PC-3 (cell line): ENCODE measurements at regions not wholly inside any gene's neighbourhood (a gene's known extent, or its start where the extent isn't known, plus 50 kb on each side); places are given as distances from the start of the nearest gene placed in this dataset.

ENCODE experiments used
- ATAC-seq: fragments of 200-7000 bp; cut with Tn5 transposase; 2 replicates; pipeline ENCODE4 v1.9.1; 2020; ENCODE audit warnings: mild to moderate bottlenecking, moderate library complexity
- BruUV-seq: library from RNA; stranded (reverse); fragments of 400-500 nt; replicated peaks from 2 replicates; lab custom pipeline; 2021; lab: Mats Ljungman, UMichigan
- CTCF ChIA-PET: fragments of 300-600 bp; sonication (Branson Sonifier 250); formaldehyde crosslinking; loops from one replicate; lab custom pipeline; 2022; ENCODE audit warnings: antibody characterized with exemption; lab: Charles Lee
- POLR2A ChIA-PET: fragments of 300-600 bp; sonication (Branson Sonifier 250); formaldehyde crosslinking; loops from one replicate; lab custom pipeline; 2022; ENCODE audit warnings: antibody characterized with exemption; ENCODE audit not compliant: unreplicated experiment; lab: Charles Lee
- DNase-seq: peaks from one replicate; pipeline ENCODE4 v3.0.0-alpha.2; 2015
- H2AFZ ChIP-seq: fragments of 300-600 bp; sonication (generic); 2 replicates; pipeline ENCODE4 v1.6.0; 2016; ENCODE audit warnings: antibody characterized with exemption, low read length
- H3F3A ChIP-seq: fragments of 300-600 bp; sonication (generic); one replicate; pipeline ENCODE4 v1.6.0; 2017; ENCODE audit warnings: antibody characterized with exemption, low read length, control low read depth, mild to moderate bottlenecking; ENCODE audit not compliant: unreplicated experiment
- H3K27ac ChIP-seq: fragments of 300-600 bp; sonication (generic); 2 replicates; pipeline ENCODE4 v1.5.1; 2016; ENCODE audit warnings: mild to moderate bottlenecking, low read length
- H3K27me3 ChIP-seq: fragments of 300-600 bp; sonication (generic); 2 replicates; pipeline ENCODE4 v1.6.1; 2016; ENCODE audit warnings: low read length, mixed read lengths
- H3K36me3 ChIP-seq: fragments of 300-600 bp; sonication (generic); 2 replicates; pipeline ENCODE4 v1.6.1; 2016; ENCODE audit warnings: low read depth, mixed run types, low read length, mixed read lengths
- H3K4me1 ChIP-seq: fragments of 300-600 bp; sonication (generic); 2 replicates; pipeline ENCODE4 v1.5.1; 2016; ENCODE audit warnings: low read length; ENCODE audit not compliant: insufficient read depth
- H3K4me2 ChIP-seq: fragments of 300-600 bp; sonication (generic); 2 replicates; pipeline ENCODE4 v1.6.0; 2016; ENCODE audit warnings: low read length
- H3K4me3 ChIP-seq: fragments of 300-600 bp; sonication (generic); 2 replicates; pipeline ENCODE4 v1.5.1; 2016; ENCODE audit warnings: mild to moderate bottlenecking, low read length, mixed read lengths
- H3K79me2 ChIP-seq: fragments of 300-600 bp; sonication (generic); 2 replicates; pipeline ENCODE4 v1.6.1; 2017; ENCODE audit warnings: low read length, mixed read lengths
- H3K9ac ChIP-seq: fragments of 300-600 bp; sonication (generic); 2 replicates; pipeline ENCODE4 v1.6.0; 2016; ENCODE audit warnings: mild to moderate bottlenecking, low read length
- H3K9me2 ChIP-seq: fragments of 300-600 bp; sonication (generic); replicated peaks from 2 replicates; pipeline ENCODE4 v1.6.1; 2016; ENCODE audit warnings: mixed run types, low read length, mixed read lengths
- H3K9me3 ChIP-seq: fragments of 300-600 bp; sonication (generic); 2 replicates; pipeline ENCODE4 v1.6.1; 2016; ENCODE audit warnings: low read length, mixed read lengths
- H4K20me1 ChIP-seq: fragments of 300-600 bp; sonication (generic); 2 replicates; pipeline ENCODE4 v1.6.1; 2016; ENCODE audit warnings: low read length, mixed read lengths
- EZH2 ChIP-seq: fragments of 300-600 bp; sonication (generic); IDR thresholded peaks from one replicate; pipeline ENCODE4 v1.6.1; 2017; ENCODE audit warnings: antibody characterized with exemption, mild to moderate bottlenecking, low read length; ENCODE audit not compliant: unreplicated experiment
- EZH2phosphoT487 ChIP-seq: fragments of 300-600 bp; sonication (generic); IDR thresholded peaks from 2 replicates; pipeline ENCODE4 v1.6.1; 2018; ENCODE audit warnings: mild to moderate bottlenecking, antibody characterized with exemption, low read length, borderline replicate concordance
- intact Hi-C: fragments of 100-400 bp; cut with micrococcal nuclease; formaldehyde crosslinking; loops from 2 replicates; pipeline ENCODE4 v1.9.0; 2023
- TF ChIP-seq, protein P1 (sequence below): fragments of 300-600 bp; sonication (generic); conservative IDR thresholded peaks from 2 replicates; pipeline ENCODE4 v1.5.1; 2017; ENCODE audit warnings: antibody characterized with exemption, low read depth, mild to moderate bottlenecking, low read length

DNA sequence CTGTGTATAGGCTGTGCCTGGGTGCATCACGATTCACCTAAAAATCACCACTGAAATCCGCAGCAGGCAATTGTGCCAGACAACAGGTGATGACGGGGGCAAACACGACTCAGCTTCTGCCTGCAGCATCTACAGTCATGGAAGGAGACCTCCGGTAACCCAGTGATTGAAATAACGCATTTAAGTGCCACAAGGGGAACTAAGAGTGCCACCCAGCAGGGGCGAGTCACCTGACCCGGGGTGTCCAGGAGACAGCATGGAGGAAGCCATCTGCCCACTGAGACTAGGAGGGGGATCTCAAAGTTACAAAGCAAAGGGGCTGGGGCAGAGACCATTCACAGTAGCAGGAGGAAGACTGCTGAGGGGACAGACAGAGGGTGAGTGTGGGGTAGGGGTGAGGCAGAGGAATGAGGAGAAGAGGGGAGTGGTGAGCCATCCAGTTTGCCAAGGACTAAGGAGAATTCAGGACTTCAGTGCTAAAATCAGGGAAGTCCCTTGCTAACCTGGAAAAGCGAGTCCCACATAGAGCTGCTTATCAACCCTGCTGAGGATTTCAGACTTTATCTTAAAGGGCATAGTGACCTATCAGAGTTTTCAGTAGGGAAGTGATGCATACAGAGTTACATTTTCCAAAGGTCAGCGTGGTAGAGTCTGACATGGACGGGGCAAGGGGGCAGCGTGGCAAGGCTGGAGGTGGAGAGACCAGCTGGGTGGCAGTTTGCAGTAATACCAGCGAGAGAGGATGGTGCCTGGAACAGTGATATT is 256.7 kb upstream of the HES1 start:
- Histone ChIP-seq H3K27ac (no peak overlapping the region), H3K27me3 (no peaks in the 10 kb centered on the region), H4K20me1 (no peaks in the 10 kb centered on the region), H3K9me3 (no peaks in the 10 kb centered on the region), H2AFZ (no peak overlapping the region), H3K4me2 (no peak overlapping the region), H3K9me2 (no peaks in the 10 kb centered on the region), H3F3A (no peaks in the 10 kb centered on the region), H3K9ac (no peak overlapping the region), H3K4me1 (peaks cover 38% of the 10 kb centered on the region), H3K79me2 (no peaks in the 10 kb centered on the region), H3K4me3 (no peak overlapping the region), H3K36me3 (no peaks in the 10 kb centered on the region)
- DNase-seq = no peak
- TF ChIP-seq, protein P1, sequence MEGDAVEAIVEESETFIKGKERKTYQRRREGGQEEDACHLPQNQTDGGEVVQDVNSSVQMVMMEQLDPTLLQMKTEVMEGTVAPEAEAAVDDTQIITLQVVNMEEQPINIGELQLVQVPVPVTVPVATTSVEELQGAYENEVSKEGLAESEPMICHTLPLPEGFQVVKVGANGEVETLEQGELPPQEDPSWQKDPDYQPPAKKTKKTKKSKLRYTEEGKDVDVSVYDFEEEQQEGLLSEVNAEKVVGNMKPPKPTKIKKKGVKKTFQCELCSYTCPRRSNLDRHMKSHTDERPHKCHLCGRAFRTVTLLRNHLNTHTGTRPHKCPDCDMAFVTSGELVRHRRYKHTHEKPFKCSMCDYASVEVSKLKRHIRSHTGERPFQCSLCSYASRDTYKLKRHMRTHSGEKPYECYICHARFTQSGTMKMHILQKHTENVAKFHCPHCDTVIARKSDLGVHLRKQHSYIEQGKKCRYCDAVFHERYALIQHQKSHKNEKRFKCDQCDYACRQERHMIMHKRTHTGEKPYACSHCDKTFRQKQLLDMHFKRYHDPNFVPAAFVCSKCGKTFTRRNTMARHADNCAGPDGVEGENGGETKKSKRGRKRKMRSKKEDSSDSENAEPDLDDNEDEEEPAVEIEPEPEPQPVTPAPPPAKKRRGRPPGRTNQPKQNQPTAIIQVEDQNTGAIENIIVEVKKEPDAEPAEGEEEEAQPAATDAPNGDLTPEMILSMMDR = no peak
- TF ChIP-seq EZH2phosphoT487 (no peak), EZH2 (no peak)
- intact Hi-C loops = no loop called here
- ATAC-seq = no peak
- ChIA-PET CTCF (no interaction called here), POLR2A (no interaction called here)
- BruUV-seq = no TSS peak

DNA sequence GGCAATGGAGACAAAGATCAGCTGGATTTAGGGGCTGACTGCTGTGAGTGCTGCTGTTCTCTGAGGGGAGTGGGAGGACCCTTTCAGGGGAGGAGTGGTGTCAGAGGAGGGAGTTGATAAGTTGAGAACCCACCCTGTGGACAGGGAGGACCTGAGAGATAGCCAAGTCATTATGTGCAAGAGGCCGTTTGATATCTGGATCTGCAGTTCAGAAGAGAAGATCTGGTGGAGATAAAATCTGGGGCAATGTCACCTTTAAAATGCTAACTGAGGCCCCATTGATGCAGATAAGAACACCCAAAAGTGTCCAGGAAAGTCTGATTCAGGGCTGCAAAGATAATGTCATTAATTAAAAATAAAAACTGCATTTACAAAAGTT is 256.1 kb upstream of the HES1 start:
- Histone ChIP-seq H3K36me3 (no peaks in the 10 kb centered on the region), H3K9ac (no peak overlapping the region), H3K4me1 (peaks cover 40% of the 10 kb centered on the region), H3K4me3 (no peak overlapping the region), H2AFZ (no peak overlapping the region), H4K20me1 (no peaks in the 10 kb centered on the region), H3K9me3 (no peaks in the 10 kb centered on the region), H3K27me3 (no peaks in the 10 kb centered on the region), H3K4me2 (no peak overlapping the region), H3K27ac (no peak overlapping the region), H3F3A (no peaks in the 10 kb centered on the region), H3K79me2 (no peaks in the 10 kb centered on the region), H3K9me2 (no peaks in the 10 kb centered on the region)
- CTCF ChIA-PET = no interaction called here
- ATAC-seq (no peak), DNase-seq (no peak)
- no TSS peak for BruUV-seq
- intact Hi-C loops = no loop called here
- POLR2A ChIA-PET = no interaction called here
- TF ChIP-seq EZH2 = no peak
- TF ChIP-seq EZH2phosphoT487 = no peak
- TF ChIP-seq, protein P1 = no peak

DNA sequence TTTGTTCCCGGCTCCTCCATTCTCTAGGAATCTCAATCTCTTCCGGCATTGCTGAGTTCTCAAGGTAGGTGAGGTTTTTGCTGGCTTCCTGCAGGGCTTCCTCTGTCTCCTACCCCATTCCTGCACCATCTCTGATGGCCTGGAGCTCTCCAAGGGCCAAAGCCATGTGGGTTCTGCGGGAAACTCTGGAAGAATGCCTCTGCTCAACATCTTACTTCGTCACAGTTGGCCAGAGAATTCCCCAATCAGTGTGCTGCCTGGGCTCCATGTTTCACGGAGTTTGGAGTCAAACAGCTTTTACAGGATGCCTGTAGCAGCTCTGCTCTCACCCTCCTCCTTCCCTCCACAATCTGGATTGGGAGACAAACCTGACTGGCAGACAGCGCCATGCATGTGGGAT is 253.9 kb upstream of the HES1 start:
- Histone ChIP-seq H3K4me1 (peaks cover 47% of the 10 kb centered on the region), H3K9me2 (no peaks in the 10 kb centered on the region), H3K4me2 (no peak overlapping the region), H3K4me3 (no peak overlapping the region), H4K20me1 (no peaks in the 10 kb centered on the region), H3K9ac (no peak overlapping the region), H3K9me3 (no peaks in the 10 kb centered on the region), H3K79me2 (no peaks in the 10 kb centered on the region), H3F3A (no peaks in the 10 kb centered on the region), H2AFZ (no peak overlapping the region), H3K27ac (no peak overlapping the region), H3K27me3 (no peaks in the 10 kb centered on the region), H3K36me3 (no peaks in the 10 kb centered on the region)
- no TSS peak for BruUV-seq
- no peak for ATAC-seq
- TF ChIP-seq, protein P1 = no peak
- TF ChIP-seq EZH2phosphoT487 = no peak
- ChIA-PET POLR2A (no interaction called here), CTCF (no interaction called here)
- intact Hi-C loops = no loop called here
- no peak for DNase-seq
